NCI-H1436 (cell line): ENCODE measurements at regions not wholly inside any gene's neighbourhood (a gene's known extent, or its start where the extent isn't known, plus 50 kb on each side); places are given as distances from the start of the nearest gene placed in this dataset.

Source experiments
- DNase-seq: peaks from one replicate; lab custom pipeline; 2025; lab: John Stamatoyannopoulos, UW

GRCh38 chr17:79150035-79150733, 75.6 kb downstream of the ENGASE start:
- no peak for DNase-seq

GRCh38 chr17:79148584-79148983, 74.0 kb downstream of the ENGASE start:
- DNase-seq, result no peak

- no peak for DNase-seq
Observed at GRCh38 chr17:79147746-79148506, 73.3 kb downstream of the ENGASE start.

GRCh38 chr17:79146562-79146961, 71.9 kb downstream of the ENGASE start:
- no peak for DNase-seq

GRCh38 chr17:79145548-79145947, 70.9 kb downstream of the ENGASE start:
- DNase-seq, result no peak

GRCh38 chr17:79144133-79144532, 69.5 kb downstream of the ENGASE start:
- no peak for DNase-seq

GRCh38 chr17:79142375-79142774, 67.8 kb downstream of the ENGASE start:
- DNase-seq, result no peak

- no peak for DNase-seq
Observed at GRCh38 chr17:79141578-79142355, 67.1 kb downstream of the ENGASE start.

GRCh38 chr17:79138826-79139225, 64.2 kb downstream of the ENGASE start:
- no peak for DNase-seq

GRCh38 chr17:79137789-79138165, 63.2 kb downstream of the ENGASE start:
- DNase-seq, result no peak

- no peak for DNase-seq
Observed at GRCh38 chr17:79137015-79137788, 62.6 kb downstream of the ENGASE start.

GRCh38 chr17:79136596-79136995, 62.0 kb downstream of the ENGASE start:
- no peak for DNase-seq
